ENCODE measurements at regions not wholly inside any gene's neighbourhood (a gene's known extent, or its start where the extent isn't known, plus 50 kb on each side); places are given as distances from the start of the nearest gene placed in this dataset.

- no peak for DNase-seq (ENCODE audit: low spot score)
Measured at GRCh38 chr16:66137853-66138252, 228.6 kb upstream of the CDH5 start.

DNA sequence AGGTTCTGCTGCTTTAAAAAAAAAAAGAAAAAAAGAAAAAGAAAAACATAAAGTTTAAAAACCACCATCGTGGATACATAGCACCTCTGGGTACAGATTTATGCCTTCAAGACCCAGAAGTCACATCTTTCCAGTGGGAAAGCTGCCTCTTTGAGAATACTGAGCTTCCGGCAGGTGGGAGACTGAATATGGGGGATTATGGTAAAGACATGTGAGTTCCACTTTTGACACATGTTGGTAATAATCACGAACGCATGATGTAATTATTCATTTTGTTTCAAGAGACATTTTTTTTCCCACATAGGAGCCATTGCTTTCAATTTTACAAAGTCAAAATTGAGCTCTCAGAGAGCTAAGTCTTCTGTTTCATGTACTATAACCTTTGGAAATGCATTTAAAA is 229.7 kb upstream of the CDH5 start:
- no peak for DNase-seq (ENCODE audit: low spot score)

GRCh38 chr16:66135838-66136237 is 230.7 kb upstream of the CDH5 start:
- no peak for DNase-seq (ENCODE audit: low spot score)

DNA sequence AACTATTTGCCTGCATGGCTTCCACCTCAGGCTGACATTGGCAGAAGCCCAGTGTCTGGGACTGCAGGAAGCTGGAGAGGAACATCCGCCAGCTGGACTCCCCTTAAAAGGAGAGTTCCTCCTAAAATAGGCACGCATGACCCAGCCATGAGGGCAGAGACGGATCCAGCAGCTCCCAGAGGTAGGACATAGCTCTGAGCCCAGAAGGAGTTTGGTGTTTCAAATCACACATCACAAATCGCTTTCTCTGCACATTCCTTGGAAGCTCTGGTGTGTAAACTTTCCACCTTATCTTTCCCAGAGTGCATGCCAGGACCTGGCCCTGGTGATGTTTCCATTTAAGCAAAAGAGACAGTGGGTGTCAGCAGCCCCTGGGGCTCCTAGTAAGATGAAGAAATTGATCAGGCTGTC is 231.1 kb upstream of the CDH5 start:
- DNase-seq (ENCODE audit: low spot score), result no peak

- DNase-seq (ENCODE audit: low spot score), result no peak
Measured at GRCh38 chr16:66134875-66135274, 231.6 kb upstream of the CDH5 start.

DNA sequence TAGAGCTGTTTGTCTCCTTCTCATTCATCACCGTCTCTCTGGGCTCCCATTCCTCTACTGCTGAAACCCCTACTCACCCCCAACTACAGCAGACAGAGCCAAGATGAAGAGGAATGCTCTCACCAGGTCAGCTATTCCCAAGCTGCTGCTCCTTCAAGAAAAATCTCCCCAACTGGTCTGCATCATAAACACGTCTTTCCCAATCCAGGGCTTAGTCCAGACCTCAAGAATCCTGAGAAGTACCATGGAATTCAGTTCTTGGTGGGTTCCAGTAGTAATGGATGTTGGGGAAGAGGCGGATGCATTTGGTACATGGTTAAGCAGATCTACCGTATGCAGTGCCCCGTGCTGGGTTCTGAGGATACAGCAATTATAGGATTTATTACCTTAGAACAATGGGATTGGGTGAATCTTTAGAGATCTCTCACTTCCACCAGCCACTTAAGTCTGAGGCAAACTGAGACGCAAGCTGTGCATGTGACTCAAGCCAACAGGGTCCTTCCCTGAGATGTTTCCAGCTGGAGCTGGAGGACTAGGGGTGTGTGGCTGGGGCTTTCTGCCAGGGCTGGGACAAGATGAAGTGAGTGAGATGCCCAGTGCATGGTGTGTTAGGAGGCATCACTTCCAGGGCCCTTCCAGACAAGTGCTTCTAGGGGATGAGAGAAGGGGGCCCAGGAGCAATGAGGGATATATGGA is 232.7 kb upstream of the CDH5 start:
- no peak for DNase-seq (ENCODE audit: low spot score)

DNA sequence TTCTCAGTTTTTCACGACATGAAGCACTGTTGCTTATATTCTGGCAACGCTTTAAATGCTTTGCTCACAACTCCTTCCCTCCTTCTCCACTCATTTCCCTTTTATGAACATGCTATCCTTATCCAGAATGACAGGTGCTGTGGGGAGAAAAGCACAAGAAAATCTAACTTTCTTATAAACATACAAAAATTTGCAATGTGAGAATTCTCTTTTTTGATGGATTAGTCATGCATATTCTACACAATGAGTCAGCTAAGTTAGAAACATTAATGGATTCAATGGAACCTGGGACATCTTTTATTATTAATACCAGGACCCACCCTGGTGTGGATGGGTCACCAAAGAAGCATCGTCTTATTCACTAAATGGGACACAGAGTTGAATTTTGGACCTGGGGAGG is 234.6 kb upstream of the CDH5 start:
- DNase-seq (ENCODE audit: low spot score), result no peak

- DNase-seq (ENCODE audit: low spot score), result no peak
Measured at GRCh38 chr16:66131156-66131807, 235.2 kb upstream of the CDH5 start.

DNA sequence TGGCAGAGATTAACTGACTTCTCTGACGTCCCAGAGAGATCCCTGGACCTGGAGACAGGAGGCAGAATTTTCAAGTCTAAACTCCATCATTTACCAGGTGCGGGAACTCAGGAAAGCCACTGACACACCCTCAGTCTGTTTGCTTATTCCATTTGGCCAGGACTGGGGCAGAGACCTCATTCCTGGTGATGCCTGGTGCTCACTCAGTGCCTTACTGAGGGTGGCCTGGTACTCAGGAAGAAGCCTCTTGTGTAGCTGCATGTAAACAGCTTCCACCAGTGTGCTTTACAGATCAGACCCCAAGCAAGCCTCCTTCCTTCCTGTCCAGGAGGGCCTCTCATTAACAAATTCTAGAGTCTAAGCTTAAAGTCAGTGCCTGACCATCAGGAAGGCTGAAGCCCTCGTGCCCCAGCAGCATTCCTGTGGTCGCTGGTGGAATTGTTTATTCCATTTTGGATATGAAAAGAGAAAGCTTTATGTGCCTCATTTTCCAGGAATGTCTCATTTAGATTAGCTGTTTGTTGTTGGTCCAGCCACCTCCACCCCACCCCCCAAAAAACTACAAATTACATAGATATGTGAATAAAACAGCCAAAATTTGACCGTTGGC is 236.1 kb upstream of the CDH5 start:
- no peak for DNase-seq (ENCODE audit: low spot score)

DNA sequence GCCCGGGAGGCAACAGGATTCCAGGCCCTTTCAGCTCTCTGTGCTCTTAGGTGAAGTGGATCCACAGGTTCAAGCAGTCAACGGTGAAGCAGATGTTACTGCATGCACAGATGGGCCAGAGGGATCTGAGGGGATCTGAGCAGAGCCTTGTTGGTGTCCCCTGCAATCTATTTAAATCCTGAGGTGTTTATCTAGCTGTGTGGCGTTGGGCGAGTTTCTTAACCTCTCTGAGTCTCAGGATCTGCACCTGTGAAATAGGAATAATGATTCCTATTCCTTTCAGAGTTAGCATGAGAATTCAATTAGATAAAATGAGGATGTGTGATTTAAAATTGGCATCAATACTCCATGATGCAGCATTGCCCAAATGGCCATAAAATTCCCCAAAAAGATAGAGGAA is 237.3 kb upstream of the CDH5 start:
- no peak for DNase-seq (ENCODE audit: low spot score)

GRCh38 chr16:66128371-66128770 is 238.1 kb upstream of the CDH5 start:
- DNase-seq (ENCODE audit: low spot score), result no peak

- no peak for DNase-seq (ENCODE audit: low spot score)
Measured at GRCh38 chr16:66127459-66128370, 238.8 kb upstream of the CDH5 start.

DNA sequence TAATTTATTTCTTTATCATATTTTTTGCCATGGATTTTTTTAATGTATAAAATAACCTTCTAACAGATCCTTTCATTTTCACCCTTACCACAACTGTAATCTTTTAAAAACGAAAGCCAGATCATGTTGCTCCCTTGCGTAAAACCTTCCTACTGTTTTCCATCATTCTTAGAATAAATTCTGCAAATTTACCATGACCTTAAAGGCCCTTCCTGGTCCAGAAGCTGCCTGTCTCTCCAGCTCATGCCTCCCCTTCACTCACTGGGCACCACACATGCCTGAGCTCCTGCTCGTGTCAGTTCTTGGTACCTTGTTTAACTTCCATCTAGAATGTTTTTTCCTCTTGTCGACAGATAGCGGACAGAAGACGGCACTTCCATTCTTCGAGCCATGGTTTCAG is 245.0 kb upstream of the CDH5 start:
- DNase-seq (ENCODE audit: low spot score), result no peak

- DNase-seq (ENCODE audit: low spot score), result no peak
Measured at GRCh38 chr16:66120656-66121055, 245.8 kb upstream of the CDH5 start.

DNA sequence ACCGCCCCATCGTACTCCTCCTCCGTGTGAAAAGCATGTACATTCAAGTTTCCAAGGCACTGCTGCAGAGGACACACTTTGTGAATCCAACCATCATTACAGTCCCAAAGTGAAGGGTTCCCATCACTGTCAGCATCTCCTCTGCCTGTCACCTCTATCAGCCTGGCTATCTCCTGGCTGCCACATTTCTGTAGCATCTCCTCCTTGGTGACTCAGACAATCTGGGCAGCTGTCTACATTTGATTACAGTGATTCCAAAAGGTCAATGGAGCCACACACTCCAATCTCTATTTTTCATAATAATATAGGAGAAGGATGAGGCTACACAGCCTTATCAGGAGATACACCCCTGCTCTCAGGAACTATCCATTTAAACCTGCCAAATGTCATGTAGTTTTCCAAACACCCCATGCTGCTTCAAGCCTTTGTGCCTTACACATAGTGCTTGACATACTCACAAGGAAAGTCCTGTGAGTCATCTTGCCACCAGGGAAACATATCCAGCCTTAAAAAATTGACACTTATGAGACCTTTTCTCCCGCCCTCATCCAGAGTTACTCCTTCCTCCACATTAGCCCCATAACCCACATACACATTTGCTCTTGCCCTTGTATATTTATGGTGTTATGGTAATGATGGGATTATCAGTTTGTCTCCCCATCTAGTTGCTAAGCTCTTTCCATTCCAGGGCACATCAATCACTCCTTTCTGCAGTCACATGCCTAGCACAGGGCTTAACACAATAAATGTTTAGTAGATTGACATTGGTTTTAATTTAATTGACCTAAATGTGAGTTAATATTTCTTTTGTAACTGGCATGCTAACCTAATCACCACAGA is 250.1 kb upstream of the CDH5 start:
- no peak for DNase-seq (ENCODE audit: low spot score)

GRCh38 chr16:66115373-66115772 is 251.1 kb upstream of the CDH5 start:
- no peak for DNase-seq (ENCODE audit: low spot score)

GRCh38 chr16:66113223-66113622 is 253.3 kb upstream of the CDH5 start:
- DNase-seq (ENCODE audit: low spot score), result no peak

- DNase-seq (ENCODE audit: low spot score), result no peak
Measured at GRCh38 chr16:66109677-66110076, 256.8 kb upstream of the CDH5 start.

DNA sequence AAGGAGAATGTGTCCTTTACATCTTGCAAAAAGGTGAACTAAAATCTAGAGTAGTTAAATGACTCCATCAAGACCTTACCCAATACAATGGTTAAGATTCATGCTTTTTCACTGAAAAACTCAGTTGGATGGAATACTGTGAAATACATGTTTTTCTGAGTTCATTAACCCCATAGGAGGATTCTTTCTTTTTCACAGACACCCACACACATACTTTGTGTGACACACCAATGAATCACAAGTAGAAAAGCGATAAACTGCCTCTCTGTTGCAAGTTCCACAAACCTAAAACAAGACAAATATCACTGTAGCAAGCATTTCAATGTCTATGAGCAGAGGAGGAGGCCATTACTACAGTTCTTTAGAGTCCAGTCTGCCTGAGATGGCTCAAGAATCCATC is 258.8 kb upstream of the CDH5 start:
- no peak for DNase-seq (ENCODE audit: low spot score)

GRCh38 chr16:66103211-66103610 is 263.3 kb upstream of the CDH5 start:
- no peak for DNase-seq (ENCODE audit: low spot score)

GRCh38 chr16:66099306-66099705 is 267.2 kb upstream of the CDH5 start:
- no peak for DNase-seq (ENCODE audit: low spot score)

GRCh38 chr16:66097751-66098150 is 268.7 kb upstream of the CDH5 start:
- DNase-seq (ENCODE audit: low spot score), result no peak
